Stimulated activated CD8-positive, alpha-beta memory T cell treated with anti-CD3 and anti-CD28 coated beads, Interleukin-4, amount 100 ng/mL, for 48 hours (primary cell): ENCODE measurements at regions not wholly inside any gene's neighbourhood (a gene's known extent, or its start where the extent isn't known, plus 50 kb on each side); places are given as distances from the start of the nearest gene placed in this dataset.
"Not testable (repeated sequence)": the region's sequence is repeated elsewhere in the genome, so short reads cannot be mapped to it uniquely, and the experiment has no call there.

Experiments
- DNase-seq: peaks from one replicate; pipeline ENCODE4 v3.0.0-alpha.2; 2020

DNA sequence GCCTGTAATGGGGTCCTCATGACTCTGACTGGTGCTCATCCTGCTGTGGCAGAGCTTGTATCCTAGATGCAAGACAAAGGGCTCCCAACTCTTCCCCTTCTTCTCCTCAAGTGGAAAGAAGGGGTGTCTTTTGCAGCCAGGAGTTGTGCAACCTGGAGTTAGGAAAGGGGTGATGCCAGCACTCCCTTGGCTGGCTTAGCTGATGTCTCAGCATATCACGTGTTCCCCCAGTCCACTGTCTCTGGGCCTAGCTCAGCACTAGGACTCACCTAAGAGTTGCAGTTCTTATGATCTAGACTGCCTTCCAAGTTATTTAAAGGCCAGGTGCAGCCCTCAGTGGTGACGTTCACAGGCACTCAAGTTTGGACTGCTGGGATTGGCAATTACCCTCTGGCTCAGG lies 146.2 kb upstream of the GORAB start:
- no peak for DNase-seq

DNA sequence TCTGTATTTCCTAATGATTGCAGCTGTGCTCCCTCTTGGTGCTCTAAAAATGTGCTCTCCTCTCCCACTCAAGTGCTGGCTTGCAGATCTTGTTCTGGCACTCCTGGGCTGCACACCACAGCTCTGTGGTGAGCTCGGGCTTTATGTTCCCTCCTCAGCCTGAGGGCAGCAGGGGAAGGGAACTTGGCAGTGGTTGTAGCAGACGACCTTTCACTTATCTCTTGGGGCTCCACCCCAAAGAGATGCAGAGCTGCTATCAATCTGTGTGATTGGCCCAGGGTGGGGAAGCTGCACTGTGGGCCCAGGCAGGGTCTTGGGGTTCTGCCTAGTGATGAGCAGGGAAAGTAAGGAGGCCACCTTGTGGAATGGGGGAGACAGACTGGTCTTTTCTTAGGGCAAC lies 143.5 kb upstream of the GORAB start:
- no peak for DNase-seq

DNA sequence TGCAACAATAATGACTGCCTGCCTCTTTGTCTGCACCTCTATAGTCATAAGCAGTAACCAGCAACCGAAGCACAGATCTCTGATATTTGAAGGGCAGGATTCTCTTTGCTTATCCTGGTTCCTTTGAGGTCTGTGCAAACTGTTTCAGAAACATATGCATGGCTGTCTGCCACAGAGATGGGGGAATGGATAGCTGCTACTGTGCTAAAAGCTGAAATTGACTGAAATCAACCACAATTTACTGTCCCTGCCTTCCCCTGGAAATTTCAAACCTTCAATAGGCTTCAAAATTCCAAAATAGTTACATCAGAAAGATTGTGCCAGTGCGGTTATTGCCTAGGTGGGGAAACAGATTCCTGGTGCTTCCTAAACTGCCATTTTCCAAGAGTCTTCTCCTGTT lies 136.8 kb upstream of the GORAB start:
- DNase-seq: no peak

DNA sequence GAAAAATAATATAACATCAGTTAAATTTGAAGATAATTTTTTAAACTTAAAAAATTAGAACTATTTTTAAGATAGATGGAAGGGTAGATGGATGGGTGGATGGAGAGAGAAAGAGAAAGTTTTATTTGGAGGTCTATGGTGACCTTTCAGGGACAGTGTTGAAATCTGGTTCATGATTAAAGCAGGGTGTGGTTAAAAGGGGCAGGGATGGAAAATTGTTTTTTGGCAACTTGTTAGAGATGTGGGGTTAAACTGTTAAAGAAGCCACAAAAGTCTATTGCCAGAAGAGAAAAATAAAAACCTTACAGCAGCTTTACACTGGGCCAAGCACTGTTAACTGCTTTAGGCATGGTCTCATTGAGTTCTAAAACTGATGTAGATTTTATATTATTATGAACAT lies 134.9 kb upstream of the GORAB start:
- no peak for DNase-seq

DNA sequence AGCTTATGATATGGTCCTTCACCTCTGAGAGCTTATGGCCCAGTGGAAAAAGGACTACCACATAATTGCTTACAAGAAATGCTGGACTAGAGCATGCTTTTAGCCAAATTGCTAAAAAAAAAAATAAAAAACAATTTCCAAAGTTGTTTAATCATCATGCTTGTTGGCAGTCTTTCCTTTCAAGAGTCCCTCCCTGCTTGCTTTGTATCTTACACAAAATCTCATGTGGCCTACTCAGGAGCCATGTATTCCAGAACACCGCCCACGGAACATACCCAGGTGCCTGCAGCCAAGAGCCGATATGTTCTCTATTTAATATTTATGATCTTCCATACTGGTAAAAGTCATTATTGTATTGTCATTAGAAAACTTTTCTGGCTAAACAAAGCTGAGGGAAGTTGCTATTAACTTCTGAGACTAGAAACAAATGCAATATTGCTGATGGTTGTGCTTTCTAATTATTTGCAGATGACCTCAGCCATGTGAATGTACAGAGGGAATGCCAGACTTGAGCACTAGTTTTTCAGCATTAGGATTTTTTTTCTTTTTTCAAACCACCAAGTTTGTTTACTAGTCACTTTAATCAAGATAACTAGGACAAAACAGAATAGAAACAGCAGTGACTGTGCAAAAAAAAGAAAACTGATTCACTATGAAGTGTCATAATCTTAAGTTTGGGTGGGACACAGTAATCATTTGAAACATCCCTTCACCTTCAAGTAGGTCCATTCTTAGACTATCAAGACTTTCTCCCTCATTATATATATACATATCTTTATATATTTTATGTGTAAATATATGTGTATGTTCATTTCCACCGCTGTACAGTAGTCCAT lies 129.3 kb upstream of the GORAB start:
- DNase-seq: no peak

DNA sequence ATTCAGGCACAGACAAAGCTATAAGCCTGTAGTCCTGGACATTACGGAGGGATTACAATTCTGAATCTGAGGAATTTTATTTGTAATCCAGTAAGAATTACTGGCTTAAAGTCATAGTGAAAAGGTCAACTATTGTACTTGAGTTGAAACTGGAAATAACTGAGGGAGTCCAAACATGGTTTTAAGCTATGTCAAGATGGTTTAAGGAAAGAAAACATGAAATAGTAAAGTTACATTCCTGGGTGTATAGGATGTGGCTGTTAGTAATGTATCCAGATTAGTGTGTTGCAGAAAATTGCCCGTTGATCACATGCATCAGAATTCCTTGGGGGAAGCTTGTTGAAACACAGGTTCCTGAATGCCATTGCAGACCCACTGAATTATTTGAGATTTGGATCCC lies 124.8 kb upstream of the GORAB start:
- no peak for DNase-seq

DNA sequence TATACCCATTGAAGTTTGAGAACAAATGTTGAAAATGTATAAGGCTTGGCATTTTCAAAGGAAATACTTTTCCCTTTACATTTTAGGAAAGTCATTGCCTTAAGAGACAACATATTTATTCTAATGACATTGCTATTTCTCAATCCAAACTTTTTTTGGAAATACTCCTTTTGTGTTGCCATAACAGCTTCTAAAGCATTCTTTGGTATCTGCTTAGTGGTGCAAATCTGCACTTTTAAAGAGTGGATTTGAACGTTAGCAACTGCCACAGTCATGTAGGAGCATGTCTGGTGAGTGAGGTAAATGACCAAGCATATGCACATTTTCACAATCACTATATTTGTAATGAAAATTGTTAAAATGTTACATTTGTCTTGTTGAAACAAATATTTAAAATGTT lies 124.4 kb upstream of the GORAB start:
- DNase-seq: no peak

DNA sequence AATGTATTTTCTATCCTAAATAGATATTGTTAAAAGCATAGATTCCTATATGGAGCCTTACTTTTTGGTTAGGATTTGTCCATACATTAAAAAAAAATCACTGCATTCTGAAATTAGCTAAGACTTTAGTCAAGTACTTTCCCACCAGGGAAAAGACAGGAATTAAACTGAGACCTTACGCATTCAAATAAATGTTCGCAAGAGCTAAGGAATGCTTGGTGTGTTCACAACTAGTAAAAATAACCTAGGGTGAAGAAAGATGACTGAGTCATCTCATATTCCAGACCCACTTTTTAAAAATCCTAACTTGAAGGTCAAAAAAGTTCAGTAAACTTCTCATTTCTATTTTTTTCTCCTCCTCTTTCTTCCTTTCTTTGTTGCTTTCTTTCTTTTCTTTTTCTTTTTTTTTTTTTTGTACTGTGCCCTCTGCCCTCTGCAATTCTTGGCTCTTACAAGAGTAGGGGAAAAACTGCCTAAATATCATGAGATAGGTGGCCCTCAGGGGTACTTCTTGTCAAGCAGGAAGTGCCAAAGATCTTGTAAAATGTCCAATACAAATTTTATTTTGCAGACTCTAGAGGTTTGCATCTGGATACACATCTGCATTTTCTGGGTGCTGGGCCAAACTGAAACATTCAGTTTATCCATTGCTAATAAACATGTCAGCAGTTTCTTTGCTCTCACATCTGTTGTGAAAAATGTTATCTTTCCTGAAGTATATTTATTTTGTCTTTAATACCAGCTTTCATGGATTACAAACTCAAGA lies 121.4 kb upstream of the GORAB start:
- DNase-seq: no peak

DNA sequence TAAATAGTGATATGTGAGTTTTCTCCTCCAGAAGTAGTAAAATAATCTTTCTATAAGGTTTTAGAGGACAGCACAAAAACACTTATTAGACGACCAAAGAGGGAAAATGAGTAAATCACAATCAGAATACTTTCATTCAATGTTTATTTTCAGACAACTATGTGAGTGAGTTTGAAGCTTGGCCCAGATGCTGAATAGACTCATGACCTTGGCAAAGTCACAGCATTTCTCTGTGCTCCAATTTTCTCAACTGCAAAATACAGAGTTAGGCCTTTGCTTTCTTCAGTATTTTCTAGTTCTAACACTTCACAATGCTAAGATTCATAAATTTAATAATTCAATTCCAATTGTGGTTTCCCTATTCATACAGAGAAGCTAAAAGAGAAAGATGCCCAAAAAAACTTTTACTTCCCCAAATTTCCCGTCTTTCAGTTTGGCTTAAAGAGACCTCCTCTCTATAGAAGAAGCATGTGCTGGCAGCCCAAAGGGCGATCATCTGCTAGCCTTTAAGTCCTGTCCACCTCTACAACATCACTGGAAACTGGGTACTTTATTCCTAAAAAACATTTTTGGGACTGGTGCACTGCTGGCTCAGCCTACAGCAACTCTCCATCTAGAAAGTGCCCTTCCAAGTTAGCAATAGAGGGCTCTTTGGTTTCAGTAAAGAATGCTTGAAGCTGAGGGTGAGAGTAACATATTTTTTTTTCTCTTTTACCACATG lies 116.8 kb upstream of the GORAB start:
- no peak for DNase-seq

DNA sequence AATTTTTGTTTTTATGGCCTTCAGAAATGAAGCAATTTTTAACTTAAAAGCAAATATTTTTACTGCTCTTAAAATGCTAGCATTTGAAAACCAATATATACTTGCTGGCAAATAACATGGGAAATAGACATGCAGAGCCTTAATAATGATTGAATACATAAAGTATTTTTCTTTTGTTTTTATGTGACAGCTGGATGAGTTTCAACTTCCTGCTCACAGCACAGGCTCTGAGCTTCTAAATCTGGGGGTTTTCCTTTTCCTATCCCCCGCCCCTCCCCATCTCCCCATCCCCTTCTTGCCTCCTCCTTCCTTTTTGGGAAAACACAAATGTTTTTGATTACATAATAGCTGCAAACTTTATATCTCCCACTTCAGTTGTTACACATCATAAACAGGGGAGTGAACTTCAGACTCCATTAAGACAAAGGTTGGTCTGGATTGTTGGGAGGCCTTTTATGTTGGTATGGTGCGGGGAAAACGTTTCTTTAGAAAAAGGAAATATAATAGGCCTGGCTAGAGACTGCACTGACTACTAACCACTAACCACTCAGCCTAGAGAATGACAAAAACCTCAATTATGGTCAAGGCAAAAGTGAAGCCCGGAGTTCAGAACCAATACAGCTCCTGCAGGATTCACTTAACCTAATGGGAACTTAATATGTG lies 116.1 kb upstream of the GORAB start:
- DNase-seq: no peak

DNA sequence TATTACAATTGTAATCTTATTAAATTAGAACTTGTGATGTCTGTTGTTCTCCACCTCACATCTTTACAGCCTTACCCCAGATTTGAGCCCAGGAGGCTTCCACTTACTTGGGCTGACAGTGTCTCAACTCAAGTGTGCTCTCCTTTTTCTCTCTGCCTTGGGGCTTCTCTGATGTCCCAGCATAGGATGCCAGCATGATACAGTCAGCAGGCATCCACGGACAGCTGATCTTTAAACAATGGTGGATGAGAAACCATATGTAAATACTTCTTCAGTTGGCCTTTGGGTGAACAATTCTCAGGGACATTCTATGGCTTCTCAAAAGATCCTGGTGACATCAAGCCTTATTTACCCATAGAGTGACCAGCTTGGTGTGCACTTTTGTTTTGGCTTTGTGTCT lies 107.6 kb upstream of the GORAB start:
- no peak for DNase-seq

DNA sequence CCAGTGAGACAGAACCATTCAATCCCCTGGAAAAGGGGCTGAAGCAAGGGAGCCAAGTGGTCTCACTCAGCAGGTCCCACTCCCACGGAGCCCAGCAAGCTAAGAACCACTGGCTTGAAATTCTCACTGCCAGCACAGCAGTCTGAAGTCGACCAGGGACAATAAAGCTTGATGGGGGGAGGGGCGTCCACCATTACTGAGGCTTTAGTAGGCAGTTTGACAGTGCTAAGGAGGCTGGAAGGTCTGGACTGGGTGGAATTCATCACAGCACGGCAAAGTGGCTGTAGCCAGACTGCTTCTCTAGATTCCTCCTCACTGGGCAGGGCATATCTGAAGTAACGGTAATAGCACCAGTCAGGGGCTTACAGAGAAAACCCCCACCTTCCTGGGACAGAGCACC lies 105.4 kb upstream of the GORAB start:
- no peak for DNase-seq

DNA sequence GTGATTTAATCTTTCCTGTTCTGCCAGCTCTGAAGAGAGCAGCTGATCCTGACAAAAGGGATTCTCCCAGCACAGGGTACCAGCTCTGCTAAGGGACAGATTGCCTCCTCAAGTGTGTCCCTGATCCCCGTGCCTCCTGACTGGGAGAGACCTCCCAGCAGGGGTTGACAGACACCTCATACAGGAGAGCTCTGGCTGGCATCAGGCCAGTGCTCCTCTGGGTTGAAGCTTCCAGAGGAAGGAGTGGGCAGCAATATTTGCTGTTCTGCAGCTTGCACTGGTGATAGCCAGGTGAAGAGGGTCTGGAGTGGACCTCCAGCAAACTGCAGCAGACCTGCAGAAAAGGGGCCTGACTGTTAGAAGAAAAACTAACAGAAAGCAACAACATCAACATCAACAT lies 105.0 kb upstream of the GORAB start:
- not testable (repeated sequence) for DNase-seq

DNA sequence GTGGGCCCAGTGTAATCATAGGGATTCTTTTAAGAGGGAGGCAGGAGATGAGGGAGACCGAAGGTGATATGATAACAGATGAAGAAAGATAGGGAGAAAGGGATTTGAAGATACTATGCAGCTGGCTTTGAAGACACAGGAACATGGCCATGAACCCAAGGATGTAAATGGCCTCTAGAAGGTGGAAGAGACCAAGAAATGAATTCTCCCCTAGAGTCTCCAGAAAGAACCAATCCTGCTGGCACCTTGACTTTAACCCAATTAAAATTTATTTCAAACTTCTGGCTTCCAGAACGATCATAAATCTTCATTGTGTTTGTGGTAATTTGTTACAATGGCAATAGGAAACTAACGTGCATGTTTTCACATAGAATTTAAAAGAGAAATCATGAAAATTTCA lies 95.0 kb upstream of the GORAB start:
- DNase-seq: no peak

DNA sequence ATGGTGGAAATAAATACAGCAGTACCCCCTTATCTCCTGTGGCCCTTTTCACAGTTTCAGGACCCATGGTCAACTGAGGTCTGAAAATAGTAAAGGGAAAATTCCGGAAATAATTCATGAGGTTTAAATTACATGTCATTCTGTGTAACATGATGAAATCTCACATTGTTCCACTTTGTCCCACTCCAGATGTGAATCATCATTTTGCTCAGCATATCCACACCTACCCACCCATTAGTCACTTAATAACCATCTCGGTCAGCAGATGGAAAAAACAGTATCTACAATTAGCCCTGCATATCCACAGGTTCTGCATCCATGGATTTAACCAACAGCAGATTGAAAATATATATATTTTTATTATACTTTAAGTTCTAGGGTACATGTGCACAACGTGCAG lies 86.9 kb upstream of the GORAB start:
- no peak for DNase-seq

DNA sequence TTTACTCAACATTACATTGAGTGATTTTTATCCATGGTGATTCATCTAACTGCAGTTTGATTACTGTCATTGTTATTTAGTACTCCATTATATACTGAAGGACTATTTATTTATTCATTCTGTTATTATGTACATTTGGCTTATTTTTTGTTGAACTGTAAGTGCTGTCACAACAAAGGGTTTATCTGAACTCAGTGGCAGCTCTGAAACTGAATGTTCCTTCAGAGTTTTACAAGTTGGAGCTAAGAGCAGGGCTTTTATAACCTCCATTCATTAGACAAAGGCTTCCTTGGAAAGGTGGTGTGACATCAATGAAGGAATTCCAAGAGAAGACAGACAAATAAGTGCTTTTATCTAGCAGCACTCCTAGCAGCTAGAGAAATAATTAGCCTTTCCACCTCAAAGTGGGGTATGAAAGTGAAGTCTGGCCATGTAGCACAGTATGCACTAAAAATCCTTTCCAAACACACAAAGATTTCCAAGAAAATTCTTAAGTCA lies 83.3 kb upstream of the GORAB start:
- no peak for DNase-seq

DNA sequence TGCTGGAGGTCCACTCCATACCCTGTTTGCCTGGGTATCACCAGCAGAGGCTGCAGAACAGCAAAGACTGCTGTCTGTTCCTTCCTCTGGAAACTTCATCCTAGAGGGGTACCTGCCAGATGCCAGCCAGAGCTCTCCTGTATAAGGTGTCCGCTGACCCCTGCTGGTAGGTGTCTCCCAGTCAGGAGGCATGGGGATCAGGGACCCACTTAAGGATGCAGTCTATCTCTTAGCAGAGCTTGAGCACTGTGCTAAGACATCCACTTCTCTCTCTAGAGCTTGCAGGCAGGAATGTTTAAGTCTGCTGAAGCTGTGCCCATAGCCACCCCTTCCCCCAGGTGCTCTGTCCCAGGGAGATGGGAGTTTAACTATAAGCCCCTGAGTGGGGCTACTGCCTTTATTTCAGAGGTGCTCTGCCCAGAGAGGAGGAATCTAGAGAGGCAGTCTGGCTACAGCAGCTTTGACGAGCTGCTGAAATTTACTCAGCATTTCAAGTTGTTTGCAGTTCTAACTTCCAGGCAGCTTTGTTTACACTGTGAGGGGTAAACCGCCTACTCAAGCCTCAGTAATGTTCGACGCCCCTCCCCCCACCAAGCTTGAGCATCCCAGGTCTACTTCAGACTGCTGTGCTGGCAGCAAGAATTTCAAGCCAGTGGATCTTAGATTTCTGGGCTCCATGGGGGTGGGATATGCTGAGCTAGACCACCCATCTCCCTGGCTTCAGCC lies 74.5 kb upstream of the GORAB start:
- DNase-seq: peak; percentile 31

DNA sequence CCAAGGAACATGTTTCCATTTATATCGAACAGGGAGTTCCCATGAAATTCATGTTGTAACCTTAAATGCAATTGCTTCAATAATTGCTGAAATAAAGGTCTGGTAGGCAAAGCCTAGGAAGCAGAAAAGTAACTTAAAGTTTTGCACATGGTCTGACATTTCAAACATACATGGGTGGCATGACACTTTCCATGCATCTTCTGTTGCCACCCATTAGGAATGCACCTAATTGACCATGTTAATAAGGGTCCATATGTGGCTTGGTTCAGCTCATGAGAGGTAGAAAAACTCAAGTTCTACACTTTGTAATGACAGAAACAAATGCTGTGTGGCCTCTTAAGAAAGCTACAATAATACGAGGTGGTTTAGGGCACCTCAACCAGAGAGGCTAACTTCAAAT lies 72.0 kb upstream of the GORAB start:
- no peak for DNase-seq

DNA sequence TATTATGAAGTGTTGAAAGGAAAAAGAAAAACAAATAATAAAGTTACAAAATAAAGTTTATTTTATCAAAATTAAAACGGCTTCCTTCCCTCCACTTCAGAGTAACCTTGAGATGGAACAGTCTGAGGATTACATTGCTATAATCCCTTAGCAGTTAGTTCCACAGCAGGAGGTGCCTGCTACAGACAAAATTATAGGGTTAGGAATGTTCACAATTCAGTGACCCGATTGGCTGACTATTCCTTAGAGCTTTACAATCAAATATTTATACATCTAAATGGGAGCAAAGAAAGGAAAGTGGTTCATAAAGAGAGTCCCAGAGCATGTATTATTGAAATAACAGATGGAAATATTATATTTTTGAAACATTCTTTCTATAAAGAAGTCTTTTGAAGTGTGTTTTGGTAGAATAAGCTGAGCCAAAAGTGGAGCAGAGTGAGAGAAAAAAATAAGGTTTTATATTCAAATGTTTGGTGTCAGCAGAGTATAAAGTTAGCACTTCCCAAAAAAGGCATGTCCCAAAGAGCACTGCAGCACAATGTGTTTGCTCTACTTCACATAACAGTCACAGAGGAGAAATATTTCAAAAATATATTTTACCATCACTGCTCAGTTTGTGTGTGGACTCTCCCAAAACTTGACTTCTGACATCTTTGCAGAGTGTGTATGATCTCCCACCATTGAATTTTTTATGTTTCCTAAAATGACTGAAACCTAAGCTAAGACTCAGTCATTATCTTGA lies 71.4 kb upstream of the GORAB start:
- DNase-seq: no peak

DNA sequence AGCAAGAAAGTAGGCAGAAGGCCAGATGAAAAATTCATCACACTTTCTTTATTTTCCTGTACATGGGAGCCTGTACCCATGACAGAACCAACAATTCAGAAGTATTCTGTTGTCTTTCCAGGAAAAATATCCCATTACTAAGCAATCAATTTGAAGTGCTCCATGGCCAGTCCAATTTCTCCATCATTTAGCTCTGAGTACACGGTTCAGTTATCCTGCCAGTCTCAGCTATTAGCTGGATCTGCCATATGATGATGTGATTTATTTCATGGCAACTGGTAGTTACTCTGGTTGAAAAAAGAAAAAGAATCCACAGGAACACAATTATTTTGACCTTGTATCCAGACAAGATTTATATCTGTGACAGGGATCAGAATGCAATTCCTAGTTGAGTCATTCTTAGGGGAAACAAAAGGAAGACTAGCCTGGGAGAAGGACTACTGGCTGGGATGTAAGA lies 70.6 kb upstream of the GORAB start:
- no peak for DNase-seq

DNA sequence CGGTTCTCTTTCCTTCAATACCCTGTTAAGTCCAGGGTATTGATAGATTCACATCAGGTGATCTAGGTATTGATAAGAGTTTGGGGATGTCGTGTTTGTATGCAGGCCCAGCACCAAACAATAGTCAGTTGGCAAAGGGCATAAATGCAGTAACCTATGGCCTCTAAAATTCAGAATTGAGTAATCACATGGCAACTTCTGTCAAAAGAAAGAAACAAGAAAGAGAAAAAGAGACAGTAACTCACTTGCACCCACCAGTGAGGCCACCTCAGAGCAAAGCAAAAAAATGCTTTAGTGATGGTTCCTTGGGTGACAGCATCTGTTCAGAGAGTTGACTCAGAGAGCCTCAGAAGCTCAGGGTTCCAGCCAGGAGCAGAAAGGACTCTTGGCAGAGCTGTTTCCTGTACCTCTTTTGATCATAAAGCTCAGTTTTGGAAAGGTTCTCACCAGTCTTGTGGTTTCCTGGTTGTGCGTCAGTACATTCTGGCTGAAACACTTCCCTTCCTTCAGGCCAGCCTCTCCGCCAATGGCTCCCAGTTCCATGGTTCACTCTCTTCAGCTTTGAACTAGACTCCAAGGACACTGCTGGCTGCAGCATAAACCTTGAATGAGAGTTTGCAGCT lies 70.1 kb upstream of the GORAB start:
- no peak for DNase-seq
